Mesendoderm (in vitro differentiated cells): ENCODE measurements at regions not wholly inside any gene's neighbourhood (a gene's known extent, or its start where the extent isn't known, plus 50 kb on each side); places are given as distances from the start of the nearest gene placed in this dataset.

Experiments
- DNase-seq: peaks from one replicate; pipeline ENCODE4 v3.0.0; 2013
- H2AK5ac ChIP-seq: 2 replicates; pipeline ENCODE4 v1.6.1; 2013; ENCODE audit warnings: low read length, inconsistent platforms
- H2BK120ac ChIP-seq: 2 replicates; pipeline ENCODE4 v1.6.1; 2013; ENCODE audit warnings: low read depth, mild to moderate bottlenecking, low read length, moderate library complexity, mixed read lengths
- H2BK15ac ChIP-seq: replicated peaks from 2 replicates; pipeline ENCODE4 v1.6.1; 2013; ENCODE audit warnings: low read depth, mild to moderate bottlenecking, moderate library complexity
- H2BK5ac ChIP-seq: 2 replicates; pipeline ENCODE4 v1.6.1; 2013; ENCODE audit warnings: low read length, inconsistent platforms
- H3K18ac ChIP-seq: 2 replicates; pipeline ENCODE4 v1.6.1; 2013; ENCODE audit warnings: mild to moderate bottlenecking, low read length, mixed read lengths
- H3K23ac ChIP-seq: one replicate; pipeline ENCODE4 v1.6.1; 2013; ENCODE audit warnings: low read length
- H3K27ac ChIP-seq: 2 replicates; pipeline ENCODE4 v1.5.1; 2013; ENCODE audit warnings: low read depth, mild to moderate bottlenecking, inconsistent platforms, low read length, moderate library complexity
- H3K27me3 ChIP-seq: 2 replicates; pipeline ENCODE4 v1.6.1; 2013; ENCODE audit warnings: low read length, control low read depth, mild to moderate bottlenecking, inconsistent platforms; ENCODE audit not compliant: insufficient read depth, poor library complexity
- H3K36me3 ChIP-seq: 2 replicates; pipeline ENCODE4 v1.6.1; 2013; ENCODE audit warnings: low read length, inconsistent platforms; ENCODE audit not compliant: control insufficient read depth, insufficient read depth
- H3K4ac ChIP-seq: one replicate; pipeline ENCODE4 v1.6.1; 2013; ENCODE audit warnings: low read depth, mild to moderate bottlenecking, low read length, moderate library complexity
- H3K4me1 ChIP-seq: 2 replicates; pipeline ENCODE4 v1.6.1; 2013; ENCODE audit warnings: low read depth, low read length, inconsistent platforms; ENCODE audit not compliant: control insufficient read depth
- H3K4me2 ChIP-seq: 2 replicates; pipeline ENCODE4 v1.6.1; 2013; ENCODE audit warnings: low read length
- H3K4me3 ChIP-seq: 2 replicates; pipeline ENCODE4 v1.5.1; 2013; ENCODE audit warnings: mild to moderate bottlenecking, low read length
- H3K56ac ChIP-seq: one replicate; pipeline ENCODE4 v1.6.1; 2013; ENCODE audit warnings: low read length
- H3K79me1 ChIP-seq: 2 replicates; pipeline ENCODE4 v1.6.1; 2013; ENCODE audit warnings: low read length, inconsistent platforms
- H3K79me2 ChIP-seq: 2 replicates; pipeline ENCODE4 v1.6.1; 2013; ENCODE audit warnings: mild to moderate bottlenecking, low read length; ENCODE audit not compliant: control insufficient read depth, insufficient read depth
- H3K9ac ChIP-seq: 2 replicates; pipeline ENCODE4 v1.6.1; 2013; ENCODE audit warnings: low read length, inconsistent platforms
- H4K5ac ChIP-seq: one replicate; pipeline ENCODE4 v1.6.1; 2013; ENCODE audit warnings: low read length
- H4K8ac ChIP-seq: one replicate; pipeline ENCODE4 v1.6.1; 2013; ENCODE audit warnings: low read depth, mild to moderate bottlenecking, control low read depth, low read length, moderate library complexity
- WGBS: extraction: QIAGEN DNeasy Blood & Tissue Kit; methylation state at CpG from one replicate; pipeline ENCODE4 v1.1.7; 2013; ENCODE audit warnings: low lambda C conversion rate, missing lambda C conversion rate; ENCODE audit not compliant: insufficient coverage; ENCODE audit errors: extremely low coverage; 5-methylcytosine and 5-hydroxymethylcytosine counted together

DNA sequence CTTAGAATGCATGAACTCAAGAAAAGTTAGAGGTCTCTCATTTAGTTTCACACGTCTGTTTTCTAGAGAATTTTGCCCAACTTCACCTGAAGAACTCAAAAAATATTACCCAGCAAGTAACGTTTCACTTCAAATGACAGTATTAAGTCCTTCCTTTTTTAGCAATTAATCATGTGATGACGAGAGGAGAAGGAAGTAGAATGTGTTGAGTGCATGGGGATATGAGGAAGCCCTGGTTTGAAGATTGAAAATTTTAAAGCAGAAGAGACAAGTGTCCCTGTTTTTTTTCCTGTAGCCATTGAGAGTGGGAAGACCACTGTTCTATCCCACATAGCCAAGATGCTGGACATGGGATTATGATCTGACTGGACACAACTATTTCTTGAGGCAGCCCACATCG is 406.3 kb upstream of the CPEB2 start:
- no peaks in the 10 kb centered on the region for H3K79me1 ChIP-seq
- no peak overlapping the region for H4K5ac ChIP-seq
- no peak overlapping the region for H3K9ac ChIP-seq
- no peak overlapping the region for H3K23ac ChIP-seq
- whole genome bisulfite sequencing = no CpG with 5 or more reads among the region's 4 CpGs
- H3K27me3 ChIP-seq = no peaks in the 10 kb centered on the region
- H2AK5ac ChIP-seq = no peak overlapping the region
- no peak overlapping the region for H3K27ac ChIP-seq
- no peaks in the 10 kb centered on the region for H3K36me3 ChIP-seq
- no peak overlapping the region for H3K18ac ChIP-seq
- no peak overlapping the region for H3K56ac ChIP-seq
- no peak overlapping the region for H3K4me3 ChIP-seq
- DNase-seq = no peak
- H2BK5ac ChIP-seq = no peak overlapping the region
- no peaks in the 10 kb centered on the region for H3K79me2 ChIP-seq
- no peak overlapping the region for H2BK120ac ChIP-seq
- no peak overlapping the region for H4K8ac ChIP-seq
- no peak overlapping the region for H2BK15ac ChIP-seq
- H3K4ac ChIP-seq = no peak overlapping the region
- H3K4me2 ChIP-seq = no peak overlapping the region
- H3K4me1 ChIP-seq = no peaks in the 10 kb centered on the region

DNA sequence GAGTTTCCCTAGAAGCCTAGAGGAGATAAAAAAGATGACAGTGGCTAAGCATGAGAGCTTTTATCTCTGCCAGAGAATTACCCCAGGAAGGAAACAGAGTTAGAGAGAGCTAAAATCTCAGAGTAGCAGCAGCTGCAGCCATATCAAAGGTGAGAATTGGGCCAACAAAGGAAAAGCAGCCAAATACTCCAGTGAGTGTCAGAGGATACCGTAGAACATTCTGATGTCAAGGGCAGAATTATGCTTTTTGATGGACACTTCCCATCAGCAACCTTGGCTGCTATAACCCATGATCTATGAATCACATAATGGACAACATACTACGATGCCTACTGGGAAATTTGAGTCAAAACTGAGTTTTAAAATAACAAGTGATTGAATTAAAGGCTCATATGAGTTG is 405.8 kb upstream of the CPEB2 start:
- H3K18ac ChIP-seq = no peak overlapping the region
- H3K56ac ChIP-seq = no peak overlapping the region
- no peak overlapping the region for H3K27ac ChIP-seq
- H4K5ac ChIP-seq = no peak overlapping the region
- no peak overlapping the region for H2AK5ac ChIP-seq
- no peak overlapping the region for H3K4ac ChIP-seq
- H2BK120ac ChIP-seq = no peak overlapping the region
- no peak overlapping the region for H3K9ac ChIP-seq
- H2BK5ac ChIP-seq = no peak overlapping the region
- H4K8ac ChIP-seq = no peak overlapping the region
- H2BK15ac ChIP-seq = no peak overlapping the region
- no peaks in the 10 kb centered on the region for H3K79me1 ChIP-seq
- no peaks in the 10 kb centered on the region for H3K4me1 ChIP-seq
- no peaks in the 10 kb centered on the region for H3K27me3 ChIP-seq
- DNase-seq = peak; percentile 8
- no peak overlapping the region for H3K4me2 ChIP-seq
- H3K23ac ChIP-seq = no peak overlapping the region
- H3K36me3 ChIP-seq = no peaks in the 10 kb centered on the region
- no peaks in the 10 kb centered on the region for H3K79me2 ChIP-seq
- H3K4me3 ChIP-seq = no peak overlapping the region
- WGBS = no CpG with 5 or more reads among the region's 2 CpGs

DNA sequence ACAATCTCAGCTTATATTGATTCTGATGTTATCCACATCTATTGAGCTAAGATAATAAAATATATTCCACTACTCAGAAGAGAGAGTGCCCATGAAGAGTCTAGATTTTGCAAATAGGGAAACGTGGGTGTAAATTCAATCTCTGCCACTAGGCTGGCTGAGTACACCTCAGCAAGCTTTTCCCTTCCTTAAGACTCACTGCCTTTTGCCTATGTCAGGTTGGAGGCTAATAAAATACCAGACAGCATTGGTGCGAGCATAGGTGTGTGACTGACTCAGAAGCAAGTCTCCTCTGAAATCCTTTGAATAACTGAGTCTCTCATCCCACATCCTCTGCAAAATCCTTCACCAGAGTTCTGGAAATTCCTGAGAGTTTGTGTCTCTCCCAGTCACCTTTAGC is 405.4 kb upstream of the CPEB2 start:
- Histone ChIP-seq H3K79me2 (no peaks in the 10 kb centered on the region), H2BK15ac (no peak overlapping the region), H4K5ac (no peak overlapping the region), H3K18ac (no peak overlapping the region), H3K56ac (no peak overlapping the region), H3K4ac (no peak overlapping the region), H3K23ac (no peak overlapping the region), H2BK5ac (no peak overlapping the region), H3K9ac (no peak overlapping the region), H3K27ac (no peak overlapping the region), H3K4me2 (no peak overlapping the region), H3K27me3 (no peaks in the 10 kb centered on the region), H2BK120ac (no peak overlapping the region), H2AK5ac (no peak overlapping the region), H3K4me1 (no peaks in the 10 kb centered on the region), H3K36me3 (no peaks in the 10 kb centered on the region), H3K79me1 (no peaks in the 10 kb centered on the region), H3K4me3 (no peak overlapping the region), H4K8ac (no peak overlapping the region)
- no CpG with 5 or more reads among the region's 2 CpGs for WGBS
- peak; percentile 54 for DNase-seq

DNA sequence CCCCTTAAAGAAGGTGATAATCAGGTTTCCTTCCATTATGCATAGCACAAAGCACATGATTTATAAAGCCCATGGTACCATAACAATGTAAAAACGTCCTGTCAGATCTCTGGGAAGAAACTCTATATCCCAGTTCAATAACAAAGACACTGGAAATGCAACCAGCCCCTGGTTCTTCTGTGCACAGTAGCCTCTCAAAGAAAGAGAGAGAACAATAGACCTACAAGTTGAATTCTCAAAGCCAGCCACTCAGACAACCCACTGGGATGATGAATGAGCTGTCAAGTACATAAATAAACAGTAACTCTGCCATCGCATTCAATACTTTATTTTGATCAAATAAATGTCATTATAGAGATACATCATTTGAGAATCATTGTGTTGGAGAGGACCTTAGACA is 400.1 kb upstream of the CPEB2 start:
- Histone ChIP-seq H3K4ac (no peak overlapping the region), H3K79me1 (no peaks in the 10 kb centered on the region), H3K4me2 (no peak overlapping the region), H2BK120ac (no peak overlapping the region), H3K23ac (no peak overlapping the region), H3K79me2 (no peaks in the 10 kb centered on the region), H3K4me3 (no peak overlapping the region), H3K9ac (no peak overlapping the region), H2BK15ac (no peak overlapping the region), H3K27me3 (no peaks in the 10 kb centered on the region), H4K5ac (no peak overlapping the region), H4K8ac (no peak overlapping the region), H2BK5ac (no peak overlapping the region), H3K27ac (no peak overlapping the region), H2AK5ac (no peak overlapping the region), H3K18ac (no peak overlapping the region), H3K4me1 (no peaks in the 10 kb centered on the region), H3K36me3 (no peaks in the 10 kb centered on the region), H3K56ac (no peak overlapping the region)
- DNase-seq = no peak
- WGBS = no CpG with 5 or more reads among the region's 2 CpGs

DNA sequence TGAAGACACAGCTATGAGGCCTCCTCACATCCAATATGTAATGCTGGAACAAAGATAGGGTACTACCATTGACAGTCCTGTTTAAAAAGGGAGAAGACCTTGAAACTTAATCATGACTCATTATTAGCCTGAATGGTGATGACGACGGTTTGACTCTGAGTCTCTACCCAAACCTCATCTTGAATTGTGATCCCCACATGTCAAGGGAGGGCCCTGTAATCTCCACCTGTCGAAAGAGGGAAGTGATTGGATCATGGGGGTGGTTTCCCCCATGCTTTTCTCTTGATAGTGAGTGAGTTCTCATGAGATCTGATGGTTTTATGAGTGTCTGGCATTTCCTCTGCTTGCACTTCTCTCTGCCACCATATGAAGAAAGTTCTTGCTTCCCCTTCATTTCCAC is 395.3 kb upstream of the CPEB2 start:
- no peak for DNase-seq
- Histone ChIP-seq H4K8ac (no peak overlapping the region), H3K23ac (no peak overlapping the region), H3K4me2 (no peak overlapping the region), H3K36me3 (no peaks in the 10 kb centered on the region), H3K4me3 (no peak overlapping the region), H3K27me3 (no peaks in the 10 kb centered on the region), H3K9ac (no peak overlapping the region), H3K79me2 (no peaks in the 10 kb centered on the region), H3K18ac (no peak overlapping the region), H3K79me1 (no peaks in the 10 kb centered on the region), H2BK120ac (no peak overlapping the region), H2AK5ac (no peak overlapping the region), H3K56ac (no peak overlapping the region), H2BK5ac (no peak overlapping the region), H3K4me1 (no peaks in the 10 kb centered on the region), H3K27ac (no peak overlapping the region), H2BK15ac (no peak overlapping the region), H4K5ac (no peak overlapping the region), H3K4ac (no peak overlapping the region)
- WGBS = no CpG with 5 or more reads among the region's 3 CpGs

DNA sequence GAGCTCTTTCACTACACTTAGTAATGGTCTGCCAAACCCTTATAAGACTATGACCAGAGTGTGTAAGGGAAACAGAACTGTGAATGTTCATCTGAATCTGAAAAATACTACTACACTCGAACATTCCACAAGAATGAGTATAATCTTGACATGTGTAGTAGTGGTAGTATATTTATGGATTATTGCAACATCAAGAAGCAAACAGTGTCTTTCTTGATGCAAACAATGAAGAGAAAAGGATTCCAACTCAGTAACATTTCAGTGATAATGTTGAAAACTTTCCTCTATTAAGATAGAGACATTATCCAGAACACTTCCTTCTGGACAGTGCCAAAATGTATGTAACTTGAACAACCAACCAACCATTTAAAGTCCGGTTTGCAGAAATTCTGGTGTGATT is 394.7 kb upstream of the CPEB2 start:
- no peak overlapping the region for H3K4ac ChIP-seq
- H3K18ac ChIP-seq = no peak overlapping the region
- DNase-seq = no peak
- no peak overlapping the region for H2BK120ac ChIP-seq
- no peak overlapping the region for H3K27ac ChIP-seq
- H3K23ac ChIP-seq = no peak overlapping the region
- H3K4me2 ChIP-seq = no peak overlapping the region
- no peak overlapping the region for H2BK15ac ChIP-seq
- no CpG with 5 or more reads among the region's 2 CpGs for WGBS
- H3K56ac ChIP-seq = no peak overlapping the region
- H3K79me1 ChIP-seq = no peaks in the 10 kb centered on the region
- H4K5ac ChIP-seq = no peak overlapping the region
- no peak overlapping the region for H3K9ac ChIP-seq
- no peaks in the 10 kb centered on the region for H3K27me3 ChIP-seq
- no peak overlapping the region for H4K8ac ChIP-seq
- no peaks in the 10 kb centered on the region for H3K36me3 ChIP-seq
- no peak overlapping the region for H2AK5ac ChIP-seq
- no peak overlapping the region for H2BK5ac ChIP-seq
- no peak overlapping the region for H3K4me3 ChIP-seq
- H3K79me2 ChIP-seq = no peaks in the 10 kb centered on the region
- H3K4me1 ChIP-seq = no peaks in the 10 kb centered on the region
